PC-9 (cell line): ENCODE measurements at regions not wholly inside any gene's neighbourhood (a gene's known extent, or its start where the extent isn't known, plus 50 kb on each side); places are given as distances from the start of the nearest gene placed in this dataset.

Experiments used
- CTCF ChIP-seq: fragments of 200-600 bp; sonication (generic); conservative IDR thresholded peaks from 2 replicates; pipeline ENCODE4 v1.6.1; 2017; ENCODE audit warnings: mixed run types, antibody characterized with exemption, mild to moderate bottlenecking, moderate library complexity
- EZH2 ChIP-seq: fragments of 200-600 bp; sonication (generic); IDR thresholded peaks from 2 replicates; pipeline ENCODE4 v1.8.0; 2017; ENCODE audit warnings: antibody characterized with exemption, low read depth

DNA sequence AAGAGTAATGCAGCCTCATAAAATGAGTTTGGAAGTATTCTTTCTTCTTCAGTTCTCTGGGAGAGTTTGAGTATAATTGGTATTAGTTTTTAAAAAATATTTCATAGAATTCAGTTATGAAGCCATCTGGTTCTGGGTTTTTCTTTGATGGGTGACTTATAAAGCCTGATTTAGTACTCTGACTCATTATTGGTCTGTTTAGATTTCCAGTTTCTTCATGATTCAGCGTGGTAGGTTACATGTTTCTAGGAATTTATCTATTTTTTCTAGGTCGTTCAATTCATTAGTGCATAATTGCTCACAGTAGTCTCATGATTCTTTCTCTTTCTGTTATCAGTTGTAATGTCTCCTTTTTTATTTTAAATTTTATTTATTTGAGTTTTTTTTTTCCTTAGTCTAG, 111.2 kb downstream of the CEP44 start:
- TF ChIP-seq CTCF, result no peak
- TF ChIP-seq EZH2, result no peak
